Esophagus muscularis mucosa (tissue), 4 donors: ENCODE measurements at regions not wholly inside any gene's neighbourhood (a gene's known extent, or its start where the extent isn't known, plus 50 kb on each side); places are given as distances from the start of the nearest gene placed in this dataset.

Source experiments
- CTCF ChIP-seq, 3 experiments: fragments of 200-600 bp in 2 of 3; fragments of 450-650 bp in 1 of 3; sonication (generic) in 2 of 3; IDR thresholded peaks; one replicate each; pipeline ENCODE4 v1.5.1; 2017 to 2019; ENCODE audit warnings: antibody characterized with exemption in 3 of 3, mild to moderate bottlenecking in 2 of 3, moderate library complexity in 1 of 3
- EP300 ChIP-seq: sonication (generic); formaldehyde crosslinking; IDR thresholded peaks from one replicate; pipeline ENCODE4 v1.6.1; 2017; ENCODE audit warnings: antibody characterized with exemption
- POLR2A ChIP-seq: fragments of 450-650 bp; IDR thresholded peaks from one replicate; pipeline ENCODE4 v1.6.1; 2017; ENCODE audit warnings: antibody characterized with exemption, moderate library complexity, mild to moderate bottlenecking, low read depth

- TF ChIP-seq CTCF (IDR thresholded peaks at IDR 0.05) (no peak), POLR2A (no peak), EP300 (no peak)
Observed at GRCh38 chr21:24153137-24153536, 1454.1 kb downstream of the MRPL39 start.
